ENCODE measurements at regions not wholly inside any gene's neighbourhood (a gene's known extent, or its start where the extent isn't known, plus 50 kb on each side); places are given as distances from the start of the nearest gene placed in this dataset.

GRCh38 chr22:45096256-45096907 is 67.3 kb upstream of the NUP50 start:
- DNase-seq, result peak in 1 of 2 experiments; percentile 7

GRCh38 chr22:45097061-45097460 is 66.7 kb upstream of the NUP50 start:
- DNase-seq, result no peak

GRCh38 chr22:45098056-45098455 is 65.7 kb upstream of the NUP50 start:
- no peak for DNase-seq

- no peak for DNase-seq
Measured at GRCh38 chr22:45099961-45100360, 63.8 kb upstream of the NUP50 start.

- peak in 1 of 2 experiments; percentile 34 for DNase-seq
Measured at GRCh38 chr22:45101515-45102227, 62.1 kb upstream of the NUP50 start.

GRCh38 chr22:45102896-45103420 is 60.8 kb upstream of the NUP50 start:
- DNase-seq, result no peak

- no peak for DNase-seq
Measured at GRCh38 chr22:45103756-45104155, 60.0 kb upstream of the NUP50 start.

GRCh38 chr22:45104313-45104712 is 59.4 kb upstream of the NUP50 start:
- no peak for DNase-seq

- no peak for DNase-seq
Measured at GRCh38 chr22:45105281-45105702, 58.4 kb upstream of the NUP50 start.

- DNase-seq, result no peak
Measured at GRCh38 chr22:45107671-45108070, 56.1 kb upstream of the NUP50 start.

- no peak for DNase-seq
Measured at GRCh38 chr22:45112136-45112879, 51.4 kb upstream of the NUP50 start.

All from NCI-H187 (cell line).